SK-N-SH (cell line): ENCODE measurements at regions not wholly inside any gene's neighbourhood (a gene's known extent, or its start where the extent isn't known, plus 50 kb on each side); places are given as distances from the start of the nearest gene placed in this dataset.

ENCODE experiments used
- CTCF ChIA-PET: fragments of 300-600, 350-600 bp; formaldehyde crosslinking; extraction: SDS; loops from one replicate; lab custom pipeline; 2021; lab: Yijun Ruan, JAX
- POLR2A ChIA-PET: fragments of 350-600 bp; sonication (Branson Sonifier 250); formaldehyde crosslinking; extraction: SDS; loops from one replicate; lab custom pipeline; 2020; ENCODE audit warnings: antibody characterized with exemption, inconsistent platforms; lab: Yijun Ruan, JAX
- DNase-seq: peaks from one replicate; pipeline ENCODE4 v3.0.0; 2012
- H2AFZ ChIP-seq: fragments of 200-600 bp; sonication (generic); 2 replicates; pipeline ENCODE4 v1.8.1; 2016; ENCODE audit warnings: antibody characterized with exemption, mild to moderate bottlenecking, low read depth
- H3F3A ChIP-seq: fragments of 200-600 bp; sonication (generic); replicated peaks from 2 replicates; pipeline ENCODE3; 2016; ENCODE audit warnings: antibody characterized with exemption, mild to moderate bottlenecking; ENCODE audit not compliant: insufficient read depth
- H3K27ac ChIP-seq, 2 experiments: fragments of 200-500 bp in 1 of 2; fragments of 200-600 bp in 1 of 2; sonication (Bioruptor generic) in 1 of 2; sonication (generic), shearing (Covaris generic) in 1 of 2; 2 replicates each; pipeline versions ENCODE4 v1.5.1 to v1.6.1; 2014 to 2016; ENCODE audit warnings: low read depth in 2 of 2, inconsistent platforms in 1 of 2, low read length in 1 of 2, mild to moderate bottlenecking in 1 of 2, mixed read lengths in 1 of 2
- H3K27me3 ChIP-seq: fragments of 200-600 bp; sonication (generic), shearing (Covaris generic); 2 replicates; pipeline ENCODE4 v1.6.1; 2016; ENCODE audit warnings: mixed run types; ENCODE audit not compliant: insufficient read depth
- H3K36me3 ChIP-seq, 2 experiments: fragments of 200-500 bp in 1 of 2; fragments of 200-600 bp in 1 of 2; sonication (Bioruptor generic) in 1 of 2; sonication (generic) in 1 of 2; replicated peaks in 1 of 2; 2 replicates each; pipeline versions ENCODE3 to v1.5.1; 2014 to 2016; ENCODE audit warnings: low read length in 1 of 2, mild to moderate bottlenecking in 1 of 2; ENCODE audit not compliant: insufficient read depth in 2 of 2, control insufficient read depth in 1 of 2
- H3K4me1 ChIP-seq, 2 experiments: fragments of 200-500 bp in 1 of 2; fragments of 200-600 bp in 1 of 2; sonication (Bioruptor generic) in 1 of 2; sonication (generic), shearing (Covaris generic) in 1 of 2; 2 replicates each; pipeline versions ENCODE4 v1.5.1 to v1.6.1; 2014 to 2016; ENCODE audit warnings: low read depth in 1 of 2, low read length in 1 of 2, mixed run types in 1 of 2; ENCODE audit not compliant: insufficient read depth in 2 of 2, control insufficient read depth in 1 of 2
- H3K4me2 ChIP-seq: fragments of 200-600 bp; sonication (generic), shearing (Covaris generic); 2 replicates; pipeline ENCODE4 v1.6.1; 2017; ENCODE audit warnings: mixed run types
- H3K4me3 ChIP-seq, 2 experiments: fragments of 200-500 bp in 1 of 2; fragments of 200-600 bp in 1 of 2; sonication (Bioruptor generic) in 1 of 2; sonication (generic), shearing (Covaris generic) in 1 of 2; 2 replicates each; pipeline versions ENCODE4 v1.5.1 to v1.8.1; 2014 to 2016; ENCODE audit warnings: low read depth in 2 of 2, inconsistent platforms in 1 of 2, low read length in 1 of 2, mild to moderate bottlenecking in 1 of 2, mixed read lengths in 1 of 2, moderate library complexity in 1 of 2
- H3K79me2 ChIP-seq: fragments of 200-600 bp; sonication (generic); 2 replicates; pipeline ENCODE4 v1.8.1; 2017; ENCODE audit warnings: mild to moderate bottlenecking; ENCODE audit not compliant: insufficient read depth
- H3K9ac ChIP-seq: fragments of 200-600 bp; sonication (generic); 2 replicates; pipeline ENCODE4 v1.6.1; 2017; ENCODE audit warnings: mixed run types
- H3K9me2 ChIP-seq: fragments of 200-600 bp; sonication (generic); 2 replicates; pipeline ENCODE4 v1.6.1; 2017; ENCODE audit warnings: mixed run types
- H3K9me3 ChIP-seq: fragments of 200-600 bp; sonication (generic); 2 replicates; pipeline ENCODE4 v1.6.1; 2017; ENCODE audit warnings: mixed run types, mild to moderate bottlenecking, moderate library complexity
- H4K20me1 ChIP-seq: fragments of 200-600 bp; sonication (generic); 2 replicates; pipeline ENCODE4 v1.6.1; 2017; ENCODE audit warnings: mild to moderate bottlenecking, mixed run types; ENCODE audit not compliant: insufficient read depth
- CHD2 ChIP-seq: fragments of 150-350 bp; IDR thresholded peaks from 2 replicates; pipeline ENCODE4 v1.6.1; 2018; ENCODE audit warnings: low read length; ENCODE audit not compliant: partially characterized antibody
- EP300 ChIP-seq, 2 experiments: IDR thresholded peaks; 2 replicates each; pipeline versions ENCODE4 v1.4.0 to v1.6.1; 2012; ENCODE audit warnings: borderline replicate concordance in 1 of 2, low read depth in 1 of 2, low read length in 1 of 2
- EZH2phosphoT487 ChIP-seq: fragments of 200-600 bp; sonication (generic); IDR thresholded peaks from 2 replicates; pipeline ENCODE4 v1.6.1; 2017; ENCODE audit warnings: low read depth, mixed run types, mild to moderate bottlenecking, antibody characterized with exemption, moderate library complexity, borderline replicate concordance
- FOSL2 ChIP-seq: IDR thresholded peaks from 2 replicates; pipeline ENCODE4 v1.4.0; 2012; ENCODE audit warnings: low read depth, mild to moderate bottlenecking, moderate library complexity, borderline replicate concordance
- FOXJ3 ChIP-seq: sonication (generic); formaldehyde crosslinking; IDR thresholded peaks from 2 replicates; pipeline ENCODE4 v1.5.1; 2020; ENCODE audit warnings: mild to moderate bottlenecking, missing genetic modification reagents
- GATA2 ChIP-seq: sonication (generic); formaldehyde crosslinking; IDR thresholded peaks from 2 replicates; pipeline ENCODE4 v1.5.0; 2020; ENCODE audit warnings: mild to moderate bottlenecking, missing genetic modification reagents
- IRF3 ChIP-seq: fragments of 150-350 bp; IDR thresholded peaks from 2 replicates; pipeline ENCODE4 v1.6.1; 2016; ENCODE audit warnings: mild to moderate bottlenecking, low read depth, low read length
- JUND ChIP-seq: IDR thresholded peaks from 2 replicates; pipeline ENCODE4 v1.4.0; 2012
- NFIC ChIP-seq: IDR thresholded peaks from 2 replicates; pipeline ENCODE4 v1.4.0; 2012; ENCODE audit warnings: borderline replicate concordance
- NRF1 ChIP-seq: IDR thresholded peaks from 2 replicates; pipeline ENCODE4 v1.6.1; 2012; ENCODE audit warnings: low read depth, mild to moderate bottlenecking, low read length
- POLR2AphosphoS5 ChIP-seq: IDR thresholded peaks from 2 replicates; pipeline ENCODE4 v1.6.1; 2012; ENCODE audit warnings: low read depth, low read length
- RCOR1 ChIP-seq: fragments of 150-350 bp; IDR thresholded peaks from 2 replicates; pipeline ENCODE4 v1.6.1; 2017; ENCODE audit warnings: antibody characterized with exemption, low read length
- REST ChIP-seq: IDR thresholded peaks from 2 replicates; pipeline ENCODE4 v1.6.1; 2012; ENCODE audit warnings: mild to moderate bottlenecking, low read depth, low read length, moderate library complexity
- SMC3 ChIP-seq: IDR thresholded peaks from 2 replicates; pipeline ENCODE4 v1.6.1; 2012; ENCODE audit warnings: low read depth, low read length, improper control_type of control experiment
- TEAD4 ChIP-seq: IDR thresholded peaks from 2 replicates; pipeline ENCODE4 v1.4.0; 2012; ENCODE audit warnings: mild to moderate bottlenecking, borderline replicate concordance; ENCODE audit not compliant: insufficient read depth
- WGBS: methylation state at CpG from one replicate; pipeline ENCODE4 v1.1.6; 2017; ENCODE audit warnings: low lambda C conversion rate; 5-methylcytosine and 5-hydroxymethylcytosine counted together
- TF ChIP-seq, protein P1 (sequence below): IDR thresholded peaks from 2 replicates; pipeline ENCODE4 v1.4.0; 2012; ENCODE audit warnings: low read depth
- TF ChIP-seq, protein P2 (sequence below): IDR thresholded peaks from 2 replicates; pipeline ENCODE4 v1.4.0; 2012; ENCODE audit warnings: low read depth, borderline replicate concordance

DNA sequence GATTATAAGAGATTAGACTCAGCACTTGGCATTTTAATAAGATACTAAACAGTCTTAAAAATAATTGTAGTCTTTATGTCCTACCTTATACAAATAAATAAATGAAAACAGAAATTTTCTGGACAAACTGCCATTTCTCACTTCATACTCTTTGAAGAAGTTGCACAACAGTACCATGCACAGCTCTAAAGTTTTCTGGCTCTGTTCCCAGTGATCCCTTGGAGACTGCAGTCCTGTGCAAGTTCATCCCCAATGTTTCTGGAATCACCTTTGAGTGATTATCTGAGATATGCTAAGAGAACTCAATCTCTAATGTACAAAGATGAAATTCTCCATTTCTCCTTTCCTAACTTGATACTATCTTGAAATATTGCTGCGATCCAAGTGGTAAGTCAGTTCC is 330.4 kb upstream of the EDIL3 start:
- no peaks in the 10 kb centered on the region; a peak in 1 of 4 replicates for H3K4me1 ChIP-seq
- H3K4me2 ChIP-seq: no peak overlapping the region
- ChIA-PET CTCF (no interaction called here), POLR2A (no interaction called here)
- WGBS: 43% methylated on average over 1 of the region's 1 CpG
- no peak for DNase-seq
- no peaks in the 10 kb centered on the region for H3K36me3 ChIP-seq
- TF ChIP-seq TEAD4: no peak
- TF ChIP-seq EP300 (IDR thresholded peaks at IDR 0.05; ENCODE audit: borderline replicate concordance in 1 of 2, low read depth in 1 of 2, low read length in 1 of 2): no peak
- no peak for TF ChIP-seq EZH2phosphoT487
- TF ChIP-seq IRF3: no peak
- no peak for TF ChIP-seq CHD2
- no peak for TF ChIP-seq NFIC
- TF ChIP-seq GATA2 (CRISPR knock-in tag): no peak
- no peak for TF ChIP-seq SMC3
- no peak for TF ChIP-seq FOXJ3 (CRISPR knock-in tag)
- TF ChIP-seq NRF1: no peak
- no peak for TF ChIP-seq POLR2AphosphoS5
- no peak for TF ChIP-seq FOSL2
- no peak for TF ChIP-seq JUND
- TF ChIP-seq, protein P1, sequence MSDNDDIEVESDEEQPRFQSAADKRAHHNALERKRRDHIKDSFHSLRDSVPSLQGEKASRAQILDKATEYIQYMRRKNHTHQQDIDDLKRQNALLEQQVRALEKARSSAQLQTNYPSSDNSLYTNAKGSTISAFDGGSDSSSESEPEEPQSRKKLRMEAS: no peak
- no peak for TF ChIP-seq REST
- no peak for TF ChIP-seq RCOR1
- TF ChIP-seq, protein P2, sequence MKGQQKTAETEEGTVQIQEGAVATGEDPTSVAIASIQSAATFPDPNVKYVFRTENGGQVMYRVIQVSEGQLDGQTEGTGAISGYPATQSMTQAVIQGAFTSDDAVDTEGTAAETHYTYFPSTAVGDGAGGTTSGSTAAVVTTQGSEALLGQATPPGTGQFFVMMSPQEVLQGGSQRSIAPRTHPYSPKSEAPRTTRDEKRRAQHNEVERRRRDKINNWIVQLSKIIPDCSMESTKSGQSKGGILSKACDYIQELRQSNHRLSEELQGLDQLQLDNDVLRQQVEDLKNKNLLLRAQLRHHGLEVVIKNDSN: no peak
- no peaks in the 10 kb centered on the region for H4K20me1 ChIP-seq
- no peaks in the 10 kb centered on the region for H3K9me3 ChIP-seq
- H3K9me2 ChIP-seq: no peaks in the 10 kb centered on the region
- H3K27me3 ChIP-seq: no peaks in the 10 kb centered on the region
- no peak overlapping the region for H3K4me3 ChIP-seq
- no peak overlapping the region for H3K27ac ChIP-seq
- no peak overlapping the region for H3K9ac ChIP-seq
- H3F3A ChIP-seq: no peaks in the 10 kb centered on the region
- no peak overlapping the region for H2AFZ ChIP-seq
- no peaks in the 10 kb centered on the region for H3K79me2 ChIP-seq
